ENCODE measurements at regions not wholly inside any gene's neighbourhood (a gene's known extent, or its start where the extent isn't known, plus 50 kb on each side); places are given as distances from the start of the nearest gene placed in this dataset.

DNA sequence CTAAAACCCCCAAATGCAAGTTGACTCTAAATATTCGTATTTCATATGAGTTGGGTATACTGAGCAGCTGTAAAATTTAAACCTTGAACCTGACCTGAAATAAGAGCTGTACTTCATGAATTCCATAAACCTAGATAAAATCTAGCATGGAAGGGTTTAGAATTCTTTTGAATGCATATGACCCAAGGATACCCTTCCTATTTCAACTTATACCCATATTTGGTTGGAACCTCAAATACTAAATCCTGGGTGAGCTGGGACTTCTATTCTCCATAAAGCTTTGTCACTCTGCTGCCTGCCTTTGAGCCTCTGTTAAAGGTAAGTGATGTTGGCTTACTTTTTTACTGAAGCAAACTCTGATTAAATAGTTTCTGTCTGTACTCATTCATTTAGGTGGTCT is 994.6 kb downstream of the SUCLG1 start:
- Histone ChIP-seq H3K27me3 (ENCODE audit: low read depth) (no peaks in the 10 kb centered on the region), H3K4me1 (no peaks in the 10 kb centered on the region), H3K36me3 (no peaks in the 10 kb centered on the region), H3K9me3 (no peaks in the 10 kb centered on the region), H3K4me3 (no peak overlapping the region), H3K27ac (no peak overlapping the region)
- DNase-seq: no peak
- intact Hi-C loops (cut with DNase I): no loop called here
- no peak for ATAC-seq
- TF ChIP-seq, protein P1, sequence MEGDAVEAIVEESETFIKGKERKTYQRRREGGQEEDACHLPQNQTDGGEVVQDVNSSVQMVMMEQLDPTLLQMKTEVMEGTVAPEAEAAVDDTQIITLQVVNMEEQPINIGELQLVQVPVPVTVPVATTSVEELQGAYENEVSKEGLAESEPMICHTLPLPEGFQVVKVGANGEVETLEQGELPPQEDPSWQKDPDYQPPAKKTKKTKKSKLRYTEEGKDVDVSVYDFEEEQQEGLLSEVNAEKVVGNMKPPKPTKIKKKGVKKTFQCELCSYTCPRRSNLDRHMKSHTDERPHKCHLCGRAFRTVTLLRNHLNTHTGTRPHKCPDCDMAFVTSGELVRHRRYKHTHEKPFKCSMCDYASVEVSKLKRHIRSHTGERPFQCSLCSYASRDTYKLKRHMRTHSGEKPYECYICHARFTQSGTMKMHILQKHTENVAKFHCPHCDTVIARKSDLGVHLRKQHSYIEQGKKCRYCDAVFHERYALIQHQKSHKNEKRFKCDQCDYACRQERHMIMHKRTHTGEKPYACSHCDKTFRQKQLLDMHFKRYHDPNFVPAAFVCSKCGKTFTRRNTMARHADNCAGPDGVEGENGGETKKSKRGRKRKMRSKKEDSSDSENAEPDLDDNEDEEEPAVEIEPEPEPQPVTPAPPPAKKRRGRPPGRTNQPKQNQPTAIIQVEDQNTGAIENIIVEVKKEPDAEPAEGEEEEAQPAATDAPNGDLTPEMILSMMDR (IDR thresholded peaks at IDR 0.05): no peak

DNA sequence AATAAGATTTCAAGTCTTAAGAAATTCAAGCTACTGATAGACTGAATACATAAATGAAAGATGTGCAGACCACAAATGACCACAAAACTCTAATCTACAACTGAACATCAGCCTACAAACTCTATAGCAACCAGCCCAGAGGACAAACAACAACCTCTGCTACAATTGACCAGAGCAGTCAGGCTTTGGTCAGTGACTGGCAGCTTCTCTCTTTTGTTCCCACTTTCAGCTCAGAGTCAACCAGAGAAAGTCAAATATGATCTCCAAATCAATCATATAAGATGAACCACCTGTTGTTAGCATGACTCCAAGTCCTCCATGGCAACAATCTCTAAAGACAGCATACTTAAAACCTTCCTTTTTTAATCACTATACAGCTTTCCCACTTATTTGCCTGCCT is 996.2 kb downstream of the SUCLG1 start:
- Histone ChIP-seq H3K36me3 (no peaks in the 10 kb centered on the region), H3K4me1 (no peaks in the 10 kb centered on the region), H3K4me3 (no peak overlapping the region), H3K9me3 (no peaks in the 10 kb centered on the region), H3K27ac (no peak overlapping the region), H3K27me3 (ENCODE audit: low read depth) (no peaks in the 10 kb centered on the region)
- intact Hi-C loops (cut with DNase I): no loop called here
- DNase-seq (no peak), ATAC-seq (no peak)
- TF ChIP-seq, protein P1 (IDR thresholded peaks at IDR 0.05): no peak

DNA sequence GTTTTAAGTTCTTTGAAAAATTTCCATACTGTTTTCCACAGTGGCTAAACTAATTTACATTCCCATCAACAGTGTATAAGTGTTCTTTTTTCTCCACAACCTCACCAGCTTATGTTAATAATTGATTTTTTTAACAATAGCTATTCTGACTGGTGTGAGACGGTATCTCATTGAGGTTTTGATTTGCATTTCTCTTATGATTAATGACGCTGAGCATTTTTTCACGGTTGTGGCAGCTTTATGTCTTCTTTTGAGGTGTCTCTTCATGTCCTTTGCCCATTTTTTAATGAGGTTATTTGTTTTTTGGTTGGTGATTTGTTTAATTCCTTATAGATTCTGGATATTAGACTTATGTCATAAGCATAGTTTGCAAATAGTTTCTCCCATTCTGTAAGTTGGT is 997.9 kb downstream of the SUCLG1 start:
- no peak for ATAC-seq
- DNase-seq: no peak
- intact Hi-C loops (cut with DNase I): no loop called here
- TF ChIP-seq, protein P1 (IDR thresholded peaks at IDR 0.05): no peak
- H3K4me1 ChIP-seq: no peaks in the 10 kb centered on the region
- H3K36me3 ChIP-seq: no peaks in the 10 kb centered on the region
- no peaks in the 10 kb centered on the region for H3K9me3 ChIP-seq
- no peak overlapping the region for H3K4me3 ChIP-seq
- no peaks in the 10 kb centered on the region for H3K27me3 ChIP-seq (ENCODE audit: low read depth)
- no peak overlapping the region for H3K27ac ChIP-seq

DNA sequence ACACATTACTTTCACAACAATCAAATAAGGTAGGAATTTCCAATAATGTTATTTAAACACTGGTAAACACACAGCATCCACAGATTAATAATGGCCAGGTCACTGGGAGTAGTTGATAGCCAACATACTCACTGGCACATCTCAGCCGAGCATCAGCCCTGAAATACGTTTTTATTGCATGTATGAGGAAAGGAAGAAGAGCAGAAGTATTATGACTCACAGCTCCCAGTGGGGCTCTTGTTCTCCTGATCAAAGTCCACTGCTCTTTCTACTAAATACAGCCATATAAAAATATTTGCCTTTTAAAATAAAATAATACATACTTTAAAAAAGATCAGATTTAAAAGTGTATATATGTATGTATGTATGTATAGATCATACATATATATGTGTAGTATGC is 999.6 kb downstream of the SUCLG1 start:
- Histone ChIP-seq H3K27me3 (ENCODE audit: low read depth) (no peaks in the 10 kb centered on the region), H3K4me3 (no peak overlapping the region), H3K27ac (no peak overlapping the region), H3K4me1 (no peaks in the 10 kb centered on the region), H3K36me3 (no peaks in the 10 kb centered on the region), H3K9me3 (no peaks in the 10 kb centered on the region)
- ATAC-seq (no peak), DNase-seq (no peak)
- intact Hi-C loops (cut with DNase I): no loop called here
- TF ChIP-seq, protein P1 (IDR thresholded peaks at IDR 0.05): no peak

DNA sequence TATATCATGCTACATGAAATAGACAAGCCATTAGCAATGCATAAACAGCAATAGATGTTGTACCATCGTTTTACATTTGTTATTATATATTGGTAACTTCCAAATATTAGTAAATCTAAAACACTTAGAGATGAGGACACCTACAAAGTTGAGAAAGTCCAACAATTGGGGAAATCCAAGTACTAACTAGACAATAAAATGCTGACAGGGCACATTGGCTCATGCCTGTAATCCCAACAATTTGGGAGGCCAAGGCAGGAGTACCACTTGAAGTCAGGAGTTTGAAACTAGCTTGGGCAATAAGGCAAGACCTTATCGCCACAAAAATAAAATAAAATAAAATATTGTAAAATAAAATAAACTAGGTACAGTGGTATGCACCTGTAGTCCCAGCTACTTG is 1023.1 kb downstream of the SUCLG1 start:
- H3K36me3 ChIP-seq: no peaks in the 10 kb centered on the region
- TF ChIP-seq, protein P1 (IDR thresholded peaks at IDR 0.05): no peak
- no peak overlapping the region for H3K4me3 ChIP-seq
- no peaks in the 10 kb centered on the region for H3K4me1 ChIP-seq
- intact Hi-C loops (cut with DNase I): no loop called here
- H3K27me3 ChIP-seq (ENCODE audit: low read depth): no peaks in the 10 kb centered on the region
- H3K9me3 ChIP-seq: no peaks in the 10 kb centered on the region
- no peak overlapping the region for H3K27ac ChIP-seq
- ATAC-seq: no peak
- no peak for DNase-seq

DNA sequence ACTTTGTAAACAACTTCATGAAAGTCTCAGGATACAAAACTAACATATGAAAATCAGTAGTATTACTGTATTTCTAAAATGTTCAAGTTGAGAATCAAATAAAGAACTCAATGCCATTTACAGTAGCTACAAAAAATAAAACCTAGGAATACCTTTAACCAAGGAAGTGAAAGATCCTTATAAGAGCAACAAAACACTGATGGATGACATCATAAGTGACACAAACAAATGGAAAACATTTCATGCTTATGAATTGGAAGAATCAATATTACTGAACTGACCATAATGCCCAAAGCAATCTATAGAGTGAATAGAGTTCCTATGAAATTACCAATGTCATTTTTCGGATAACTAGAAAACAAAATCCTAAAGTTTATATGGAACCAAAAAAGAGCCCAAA is 1038.1 kb downstream of the SUCLG1 start:
- TF ChIP-seq, protein P1 (IDR thresholded peaks at IDR 0.05): no peak
- Histone ChIP-seq H3K4me3 (no peak overlapping the region), H3K9me3 (peaks cover 25% of the 10 kb centered on the region), H3K36me3 (no peaks in the 10 kb centered on the region), H3K4me1 (no peaks in the 10 kb centered on the region), H3K27ac (no peak overlapping the region), H3K27me3 (ENCODE audit: low read depth) (no peaks in the 10 kb centered on the region)
- no peak for ATAC-seq
- DNase-seq: no peak
- intact Hi-C loops (cut with DNase I): no loop called here
